A673 (cell line): ENCODE measurements at regions not wholly inside any gene's neighbourhood (a gene's known extent, or its start where the extent isn't known, plus 50 kb on each side); places are given as distances from the start of the nearest gene placed in this dataset.
A peak's percentile ranks its signal among the peaks of the same experiment; 100 is the strongest.

ENCODE experiments used
- BruUV-seq: library from RNA; stranded (reverse); fragments of 400-500 nt; replicated peaks from 2 replicates; lab custom pipeline; 2021; lab: Mats Ljungman, UMichigan
- CTCF ChIA-PET: fragments of 300-600 bp; sonication (Branson Sonifier 250); formaldehyde crosslinking; loops from one replicate; lab custom pipeline; 2022; ENCODE audit warnings: antibody characterized with exemption; lab: Charles Lee
- POLR2A ChIA-PET: fragments of 300-600 bp; sonication (Branson Sonifier 250); formaldehyde crosslinking; loops from one replicate; lab custom pipeline; 2022; ENCODE audit warnings: antibody characterized with exemption; ENCODE audit not compliant: low non-redundant PET; lab: Charles Lee
- DNase-seq: peaks from one replicate; pipeline ENCODE4 v3.0.0-alpha.2; 2015; ENCODE audit warnings: low spot score
- H3K27ac ChIP-seq: fragments of 200-600 bp; sonication (generic); 2 replicates; pipeline ENCODE4 v1.5.1; 2016; ENCODE audit warnings: mixed run types, low read depth, mild to moderate bottlenecking, mixed read lengths, antibody characterized with exemption, low read length; ENCODE audit not compliant: poor library complexity, severe bottlenecking
- H3K27me3 ChIP-seq: fragments of 200-600 bp; sonication (generic); replicated peaks from 2 replicates; pipeline ENCODE4 v1.6.1; 2017; ENCODE audit warnings: mixed run types, low read depth, mild to moderate bottlenecking, mixed read lengths, antibody characterized with exemption, low read length; ENCODE audit not compliant: insufficient read depth, poor library complexity
- H3K36me3 ChIP-seq: fragments of 200-600 bp; sonication (generic); 2 replicates; pipeline ENCODE4 v1.6.1; 2016; ENCODE audit warnings: mixed run types, mild to moderate bottlenecking, mixed read lengths, antibody characterized with exemption, low read length; ENCODE audit not compliant: insufficient read depth, poor library complexity, severe bottlenecking
- H3K4me1 ChIP-seq: fragments of 200-600 bp; sonication (generic); 2 replicates; pipeline ENCODE4 v1.6.1; 2017; ENCODE audit warnings: mixed run types, mild to moderate bottlenecking, mixed read lengths, antibody characterized with exemption, low read length; ENCODE audit not compliant: insufficient read depth, poor library complexity, severe bottlenecking
- H3K4me3 ChIP-seq: fragments of 200-600 bp; sonication (generic); 2 replicates; pipeline ENCODE4 v1.5.1; 2016; ENCODE audit warnings: low read depth, mixed run types, mild to moderate bottlenecking, mixed read lengths, low read length; ENCODE audit not compliant: poor library complexity, severe bottlenecking
- H3K9me3 ChIP-seq: fragments of 200-600 bp; sonication (generic); 2 replicates; pipeline ENCODE4 v1.6.1; 2016; ENCODE audit warnings: mixed run types, low read depth, mild to moderate bottlenecking, mixed read lengths, antibody characterized with exemption, low read length; ENCODE audit not compliant: poor library complexity, severe bottlenecking
- CTCF ChIP-seq: fragments of 300-800, 200-600 bp; sonication (generic); conservative IDR thresholded peaks from 2 replicates; pipeline ENCODE4 v1.5.1; 2017; ENCODE audit warnings: low read depth, mild to moderate bottlenecking, antibody characterized with exemption, low read length, moderate library complexity, mixed read lengths
- EZH2 ChIP-seq: fragments of 200-600 bp; sonication (generic); IDR thresholded peaks from 2 replicates; pipeline ENCODE4 v1.6.1; 2017; ENCODE audit warnings: borderline replicate concordance, low read depth, mild to moderate bottlenecking, mixed read lengths, antibody characterized with exemption, low read length; ENCODE audit not compliant: poor library complexity, severe bottlenecking
- intact Hi-C: fragments of 100-400 bp; cut with micrococcal nuclease; formaldehyde crosslinking; loops from one replicate; pipeline ENCODE4 v1.10.0; 2022; ENCODE audit not compliant: unreplicated experiment

- BruUV-seq: no TSS peak
- Histone ChIP-seq H3K4me3 (no peak overlapping the region), H3K27me3 (no peaks in the 10 kb centered on the region), H3K4me1 (peaks cover 29% of the 10 kb centered on the region), H3K36me3 (no peaks in the 10 kb centered on the region), H3K27ac (no peak overlapping the region), H3K9me3 (peaks cover 11% of the 10 kb centered on the region)
- TF ChIP-seq CTCF: no peak
- TF ChIP-seq EZH2: no peak
- intact Hi-C loops: loop anchor here (10.0 kb wide), 2 partner anchors 198 to 318 kb away; partner anchors contain the start of gene TBL1X
- ChIA-PET POLR2A (no interaction called here), CTCF (no interaction called here)
- DNase-seq: no peak
Observed at GRCh38 chrX:9147086-9147485, 113.2 kb upstream of the FAM9B start.

- Histone ChIP-seq H3K27ac (no peak overlapping the region), H3K27me3 (no peaks in the 10 kb centered on the region), H3K9me3 (peaks cover 18% of the 10 kb centered on the region), H3K36me3 (no peaks in the 10 kb centered on the region), H3K4me3 (no peak overlapping the region), H3K4me1 (peaks cover 29% of the 10 kb centered on the region)
- intact Hi-C loops: loop anchor here (10.0 kb wide), 2 partner anchors 197 to 317 kb away; partner anchors contain the start of gene TBL1X
- CTCF ChIA-PET: no interaction called here
- DNase-seq: no peak
- BruUV-seq: no TSS peak
- POLR2A ChIA-PET: no interaction called here
- TF ChIP-seq CTCF (no peak), EZH2 (no peak)
Observed at GRCh38 chrX:9147726-9148125, 113.8 kb upstream of the FAM9B start.

GRCh38 chrX:9148615-9149399 is 114.9 kb upstream of the FAM9B start:
- ChIA-PET CTCF (no interaction called here), POLR2A (no interaction called here)
- BruUV-seq: no TSS peak
- Histone ChIP-seq H3K4me3 (no peak overlapping the region), H3K4me1 (peaks cover 29% of the 10 kb centered on the region), H3K36me3 (no peaks in the 10 kb centered on the region), H3K27ac (peak overlapping the region; percentile 21), H3K27me3 (no peaks in the 10 kb centered on the region), H3K9me3 (peaks cover 18% of the 10 kb centered on the region)
- intact Hi-C loops: loop anchor here (10.0 kb wide), 2 partner anchors 196 to 316 kb away; partner anchors contain the start of gene TBL1X
- TF ChIP-seq EZH2: no peak
- no peak for TF ChIP-seq CTCF
- peak; percentile 41 for DNase-seq
